Fibroblast of lung (primary cell): ENCODE measurements at regions not wholly inside any gene's neighbourhood (a gene's known extent, or its start where the extent isn't known, plus 50 kb on each side); places are given as distances from the start of the nearest gene placed in this dataset.

Experiments used
- DNase-seq, 2 donors: peaks; one replicate each; pipeline versions ENCODE4 v3.0.0 to v3.0.0-alpha.2; 2010; ENCODE audit warnings: low read depth in 2 of 2
- H2AFZ ChIP-seq: 2 replicates; pipeline ENCODE4 v1.5.1; 2012; ENCODE audit warnings: low read length, control low read depth, inconsistent platforms
- H3K27ac ChIP-seq: 2 replicates; pipeline ENCODE4 v1.5.1; 2011; ENCODE audit warnings: low read length, control low read depth; ENCODE audit not compliant: insufficient read depth
- H3K27me3 ChIP-seq: 2 replicates; pipeline ENCODE4 v1.5.1; 2011; ENCODE audit warnings: mild to moderate bottlenecking, low read length; ENCODE audit not compliant: control insufficient read depth, insufficient read depth
- H3K36me3 ChIP-seq: 2 replicates; pipeline ENCODE4 v1.5.1; 2011; ENCODE audit warnings: low read length; ENCODE audit not compliant: control insufficient read depth, insufficient read depth
- H3K4me1 ChIP-seq: 2 replicates; pipeline ENCODE4 v1.5.1; 2011; ENCODE audit warnings: low read length; ENCODE audit not compliant: control insufficient read depth, insufficient read depth; ENCODE audit errors: extremely low read depth
- H3K4me2 ChIP-seq: 2 replicates; pipeline ENCODE4 v1.5.1; 2011; ENCODE audit warnings: low read length, control low read depth; ENCODE audit not compliant: insufficient read depth; ENCODE audit errors: extremely low read depth
- H3K4me3 ChIP-seq, 4 experiments: fragments of 200-600 bp in 1 of 4; sonication (generic) in 1 of 4; replicated peaks in 1 of 4; 2 replicates each; pipeline ENCODE4 v1.5.1; 2011 to 2016; ENCODE audit warnings: low read length in 4 of 4, low read depth in 3 of 4, mild to moderate bottlenecking in 3 of 4, control low read depth in 2 of 4, inconsistent platforms in 1 of 4, mixed read lengths in 1 of 4; ENCODE audit not compliant: insufficient read depth in 1 of 4; ENCODE audit errors: control extremely low read depth in 1 of 4
- H3K79me2 ChIP-seq: 2 replicates; pipeline ENCODE4 v1.5.1; 2012; ENCODE audit warnings: mild to moderate bottlenecking, low read length, inconsistent platforms; ENCODE audit not compliant: control insufficient read depth, insufficient read depth
- H3K9ac ChIP-seq: 2 replicates; pipeline ENCODE4 v1.5.1; 2011; ENCODE audit warnings: mild to moderate bottlenecking, low read length, control low read depth; ENCODE audit not compliant: insufficient read depth
- H3K9me3 ChIP-seq: 2 replicates; pipeline ENCODE4 v1.5.1; 2012; ENCODE audit warnings: low read depth, low read length; ENCODE audit not compliant: control insufficient read depth, insufficient read depth
- H4K20me1 ChIP-seq: 2 replicates; pipeline ENCODE4 v1.5.1; 2011; ENCODE audit warnings: low read length; ENCODE audit not compliant: control insufficient read depth, insufficient read depth; ENCODE audit errors: extremely low read depth
- EZH2 ChIP-seq: IDR thresholded peaks from 2 replicates; pipeline ENCODE4 v1.5.1; 2012; ENCODE audit warnings: low read length, control low read depth, mild to moderate bottlenecking; ENCODE audit errors: missing control alignments
- TF ChIP-seq, protein P1 (sequence below), 2 donors: IDR thresholded peaks in 1 of 2; conservative IDR thresholded peaks in 1 of 2; 1 replicate in 1 of 2; 2 replicates in 1 of 2; pipeline ENCODE4 v1.5.1; 2011 to 2012; ENCODE audit warnings: low read length in 2 of 2, control low read depth in 1 of 2, inconsistent platforms in 1 of 2, low read depth in 1 of 2, mild to moderate bottlenecking in 1 of 2

GRCh38 chr18:6487968-6488367 is 73.3 kb upstream of the L3MBTL4 start:
- Histone ChIP-seq H3K27ac (no peak overlapping the region), H3K4me3 (no peak overlapping the region), H3K27me3 (no peaks in the 10 kb centered on the region), H3K9me3 (no peaks in the 10 kb centered on the region), H2AFZ (no peak overlapping the region), H3K9ac (no peak overlapping the region), H3K4me2 (no peak overlapping the region), H3K4me1 (no peaks in the 10 kb centered on the region), H3K36me3 (no peaks in the 10 kb centered on the region), H4K20me1 (no peaks in the 10 kb centered on the region), H3K79me2 (no peaks in the 10 kb centered on the region)
- DNase-seq = no peak
- no peak for TF ChIP-seq EZH2
- TF ChIP-seq, protein P1, sequence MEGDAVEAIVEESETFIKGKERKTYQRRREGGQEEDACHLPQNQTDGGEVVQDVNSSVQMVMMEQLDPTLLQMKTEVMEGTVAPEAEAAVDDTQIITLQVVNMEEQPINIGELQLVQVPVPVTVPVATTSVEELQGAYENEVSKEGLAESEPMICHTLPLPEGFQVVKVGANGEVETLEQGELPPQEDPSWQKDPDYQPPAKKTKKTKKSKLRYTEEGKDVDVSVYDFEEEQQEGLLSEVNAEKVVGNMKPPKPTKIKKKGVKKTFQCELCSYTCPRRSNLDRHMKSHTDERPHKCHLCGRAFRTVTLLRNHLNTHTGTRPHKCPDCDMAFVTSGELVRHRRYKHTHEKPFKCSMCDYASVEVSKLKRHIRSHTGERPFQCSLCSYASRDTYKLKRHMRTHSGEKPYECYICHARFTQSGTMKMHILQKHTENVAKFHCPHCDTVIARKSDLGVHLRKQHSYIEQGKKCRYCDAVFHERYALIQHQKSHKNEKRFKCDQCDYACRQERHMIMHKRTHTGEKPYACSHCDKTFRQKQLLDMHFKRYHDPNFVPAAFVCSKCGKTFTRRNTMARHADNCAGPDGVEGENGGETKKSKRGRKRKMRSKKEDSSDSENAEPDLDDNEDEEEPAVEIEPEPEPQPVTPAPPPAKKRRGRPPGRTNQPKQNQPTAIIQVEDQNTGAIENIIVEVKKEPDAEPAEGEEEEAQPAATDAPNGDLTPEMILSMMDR (conservative IDR thresholded peaks at IDR 0.05 in 1 of 2, IDR thresholded peaks at IDR 0.05 in 1 of 2; ENCODE audit: low read depth in 1 of 2, low read length in 2 of 2) = no peak

- no peaks in the 10 kb centered on the region for H3K36me3 ChIP-seq
- no peaks in the 10 kb centered on the region for H3K4me1 ChIP-seq
- no peaks in the 10 kb centered on the region for H3K27me3 ChIP-seq
- no peak overlapping the region for H2AFZ ChIP-seq
- no peak overlapping the region for H3K4me2 ChIP-seq
- TF ChIP-seq, protein P1 (conservative IDR thresholded peaks at IDR 0.05 in 1 of 2, IDR thresholded peaks at IDR 0.05 in 1 of 2; ENCODE audit: low read depth in 1 of 2, low read length in 2 of 2) = no peak
- no peak for TF ChIP-seq EZH2
- no peak for DNase-seq
- no peaks in the 10 kb centered on the region for H4K20me1 ChIP-seq
- H3K9me3 ChIP-seq = no peaks in the 10 kb centered on the region
- no peak overlapping the region for H3K9ac ChIP-seq
- no peak overlapping the region for H3K4me3 ChIP-seq
- H3K79me2 ChIP-seq = no peaks in the 10 kb centered on the region
- no peak overlapping the region for H3K27ac ChIP-seq
These were observed 74.2 kb upstream of the L3MBTL4 start for GRCh38 chr18:6488956-6489355.

DNA sequence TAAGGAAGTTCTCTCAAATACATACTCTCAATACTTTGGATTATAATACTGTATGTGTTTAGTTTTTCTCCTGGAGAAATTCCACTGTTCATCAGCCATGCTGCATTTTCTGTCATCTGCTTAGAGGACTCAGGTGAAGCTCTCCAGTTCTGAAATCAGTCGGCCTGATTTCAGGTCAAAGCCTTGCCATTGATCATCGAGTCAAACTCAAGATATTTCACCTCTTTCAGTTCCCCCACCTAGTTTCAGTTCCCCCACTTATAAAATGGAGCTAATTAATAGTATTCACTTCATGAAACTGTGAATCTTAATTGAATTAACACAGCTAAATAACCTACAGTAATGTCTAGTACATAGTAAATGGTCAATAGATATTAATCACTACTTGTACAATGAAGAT is 75.3 kb upstream of the L3MBTL4 start:
- Histone ChIP-seq H3K4me2 (no peak overlapping the region), H3K9me3 (no peaks in the 10 kb centered on the region), H3K36me3 (no peaks in the 10 kb centered on the region), H3K27ac (no peak overlapping the region), H2AFZ (no peak overlapping the region), H3K27me3 (no peaks in the 10 kb centered on the region), H3K79me2 (no peaks in the 10 kb centered on the region), H3K9ac (no peak overlapping the region), H4K20me1 (no peaks in the 10 kb centered on the region), H3K4me1 (no peaks in the 10 kb centered on the region), H3K4me3 (no peak overlapping the region)
- no peak for DNase-seq
- TF ChIP-seq, protein P1 (conservative IDR thresholded peaks at IDR 0.05 in 1 of 2, IDR thresholded peaks at IDR 0.05 in 1 of 2; ENCODE audit: low read depth in 1 of 2, low read length in 2 of 2) = no peak
- no peak for TF ChIP-seq EZH2
